ENCODE measurements at regions not wholly inside any gene's neighbourhood (a gene's known extent, or its start where the extent isn't known, plus 50 kb on each side); places are given as distances from the start of the nearest gene placed in this dataset.

DNA sequence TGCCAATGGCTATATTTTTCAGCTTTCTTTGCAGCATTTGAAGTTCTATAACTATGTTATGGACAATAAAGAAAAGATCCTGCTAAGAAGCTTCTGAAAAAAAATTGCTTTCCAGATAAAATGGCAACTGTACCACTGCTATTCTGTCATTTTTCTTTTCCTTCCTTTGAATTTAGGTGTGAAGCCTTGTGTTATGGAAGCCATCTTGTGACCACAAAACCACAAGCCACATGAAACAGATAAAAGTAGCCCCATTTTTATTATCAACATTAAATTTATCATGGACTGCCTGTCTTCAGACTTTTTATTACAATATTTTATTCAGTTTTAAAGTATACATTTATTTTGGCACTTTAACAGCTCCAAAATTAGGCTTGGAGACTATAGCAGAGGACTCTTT, 289.9 kb upstream of the ACTBL2 start:
- no peak for TF ChIP-seq EZH2 (IDR thresholded peaks at IDR 0.05; ENCODE audit: borderline replicate concordance)
- TF ChIP-seq, protein P1, sequence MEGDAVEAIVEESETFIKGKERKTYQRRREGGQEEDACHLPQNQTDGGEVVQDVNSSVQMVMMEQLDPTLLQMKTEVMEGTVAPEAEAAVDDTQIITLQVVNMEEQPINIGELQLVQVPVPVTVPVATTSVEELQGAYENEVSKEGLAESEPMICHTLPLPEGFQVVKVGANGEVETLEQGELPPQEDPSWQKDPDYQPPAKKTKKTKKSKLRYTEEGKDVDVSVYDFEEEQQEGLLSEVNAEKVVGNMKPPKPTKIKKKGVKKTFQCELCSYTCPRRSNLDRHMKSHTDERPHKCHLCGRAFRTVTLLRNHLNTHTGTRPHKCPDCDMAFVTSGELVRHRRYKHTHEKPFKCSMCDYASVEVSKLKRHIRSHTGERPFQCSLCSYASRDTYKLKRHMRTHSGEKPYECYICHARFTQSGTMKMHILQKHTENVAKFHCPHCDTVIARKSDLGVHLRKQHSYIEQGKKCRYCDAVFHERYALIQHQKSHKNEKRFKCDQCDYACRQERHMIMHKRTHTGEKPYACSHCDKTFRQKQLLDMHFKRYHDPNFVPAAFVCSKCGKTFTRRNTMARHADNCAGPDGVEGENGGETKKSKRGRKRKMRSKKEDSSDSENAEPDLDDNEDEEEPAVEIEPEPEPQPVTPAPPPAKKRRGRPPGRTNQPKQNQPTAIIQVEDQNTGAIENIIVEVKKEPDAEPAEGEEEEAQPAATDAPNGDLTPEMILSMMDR (IDR thresholded peaks at IDR 0.05; ENCODE audit: poor library complexity): no peak

Measured in hepatocyte (in vitro differentiated cells).